ENCODE measurements at regions not wholly inside any gene's neighbourhood (a gene's known extent, or its start where the extent isn't known, plus 50 kb on each side); places are given as distances from the start of the nearest gene placed in this dataset.

- H3K4me3 ChIP-seq (replicated peaks; ENCODE audit: low read depth, low read length): no peak overlapping the region
- TF ChIP-seq, protein P1, sequence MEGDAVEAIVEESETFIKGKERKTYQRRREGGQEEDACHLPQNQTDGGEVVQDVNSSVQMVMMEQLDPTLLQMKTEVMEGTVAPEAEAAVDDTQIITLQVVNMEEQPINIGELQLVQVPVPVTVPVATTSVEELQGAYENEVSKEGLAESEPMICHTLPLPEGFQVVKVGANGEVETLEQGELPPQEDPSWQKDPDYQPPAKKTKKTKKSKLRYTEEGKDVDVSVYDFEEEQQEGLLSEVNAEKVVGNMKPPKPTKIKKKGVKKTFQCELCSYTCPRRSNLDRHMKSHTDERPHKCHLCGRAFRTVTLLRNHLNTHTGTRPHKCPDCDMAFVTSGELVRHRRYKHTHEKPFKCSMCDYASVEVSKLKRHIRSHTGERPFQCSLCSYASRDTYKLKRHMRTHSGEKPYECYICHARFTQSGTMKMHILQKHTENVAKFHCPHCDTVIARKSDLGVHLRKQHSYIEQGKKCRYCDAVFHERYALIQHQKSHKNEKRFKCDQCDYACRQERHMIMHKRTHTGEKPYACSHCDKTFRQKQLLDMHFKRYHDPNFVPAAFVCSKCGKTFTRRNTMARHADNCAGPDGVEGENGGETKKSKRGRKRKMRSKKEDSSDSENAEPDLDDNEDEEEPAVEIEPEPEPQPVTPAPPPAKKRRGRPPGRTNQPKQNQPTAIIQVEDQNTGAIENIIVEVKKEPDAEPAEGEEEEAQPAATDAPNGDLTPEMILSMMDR (IDR thresholded peaks at IDR 0.05; ENCODE audit: low read depth, low read length, missing control alignments): no peak
- DNase-seq (ENCODE audit: extremely low read depth, low read depth): no peak
Observed at GRCh38 chr3:81161100-81161499, 600.3 kb downstream of the GBE1 start.

DNA sequence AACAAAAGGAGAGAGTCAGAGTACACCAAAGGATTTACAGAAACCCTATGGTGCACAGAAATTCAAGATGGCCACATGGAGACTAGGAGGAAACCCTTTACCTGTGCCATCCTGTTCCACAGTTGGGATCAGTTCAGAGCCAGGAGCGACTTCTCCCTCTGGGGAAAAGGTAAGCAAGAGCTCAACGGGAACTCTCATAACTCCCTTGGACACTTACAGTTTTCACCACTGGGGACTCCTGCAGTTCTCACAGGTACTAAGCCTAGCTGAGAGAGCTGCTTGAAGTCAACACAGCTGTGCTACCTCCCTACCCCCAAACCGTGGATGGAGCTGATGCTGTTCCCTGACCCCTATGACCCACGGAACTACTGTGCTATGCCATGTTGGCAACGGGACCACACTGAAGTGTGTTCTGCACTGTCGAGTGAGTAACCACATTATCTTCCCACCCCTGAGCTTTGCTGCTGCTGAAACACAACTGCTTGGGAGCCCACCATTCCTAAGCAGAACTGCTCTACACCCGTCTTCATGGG lies 606.8 kb downstream of the GBE1 start:
- TF ChIP-seq, protein P1 (IDR thresholded peaks at IDR 0.05; ENCODE audit: low read depth, low read length, missing control alignments): no peak
- DNase-seq (ENCODE audit: extremely low read depth, low read depth): no peak
- H3K4me3 ChIP-seq (replicated peaks; ENCODE audit: low read depth, low read length): no peak overlapping the region

- no peak for DNase-seq (ENCODE audit: extremely low read depth, low read depth)
- H3K4me3 ChIP-seq (replicated peaks; ENCODE audit: low read depth, low read length): no peak overlapping the region
- TF ChIP-seq, protein P1 (IDR thresholded peaks at IDR 0.05; ENCODE audit: low read depth, low read length, missing control alignments): no peak
Observed at GRCh38 chr3:81152156-81152555, 609.3 kb downstream of the GBE1 start.

DNA sequence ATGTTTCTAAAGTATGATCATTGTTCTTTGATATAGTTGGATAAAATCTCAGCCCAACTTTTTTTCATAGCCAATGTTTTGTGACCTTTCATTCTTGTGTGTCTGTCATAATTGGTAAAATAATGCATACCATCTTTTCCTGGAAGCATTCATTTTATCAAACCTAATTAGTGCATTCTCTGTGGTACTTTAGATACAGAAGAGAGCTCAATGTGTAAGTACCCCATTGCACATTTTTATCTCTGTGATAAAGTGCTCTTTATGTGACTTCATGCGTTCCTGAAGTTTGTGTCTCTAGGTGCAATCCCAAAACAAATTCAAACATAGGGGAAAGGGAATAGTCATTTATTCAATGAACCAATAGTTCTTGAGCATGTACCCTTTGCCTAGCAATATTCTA lies 628.5 kb downstream of the GBE1 start:
- no peak overlapping the region for H3K4me3 ChIP-seq (replicated peaks; ENCODE audit: low read depth, low read length)
- no peak for DNase-seq (ENCODE audit: extremely low read depth, low read depth)
- TF ChIP-seq, protein P1 (IDR thresholded peaks at IDR 0.05; ENCODE audit: low read depth, low read length, missing control alignments): no peak

DNA sequence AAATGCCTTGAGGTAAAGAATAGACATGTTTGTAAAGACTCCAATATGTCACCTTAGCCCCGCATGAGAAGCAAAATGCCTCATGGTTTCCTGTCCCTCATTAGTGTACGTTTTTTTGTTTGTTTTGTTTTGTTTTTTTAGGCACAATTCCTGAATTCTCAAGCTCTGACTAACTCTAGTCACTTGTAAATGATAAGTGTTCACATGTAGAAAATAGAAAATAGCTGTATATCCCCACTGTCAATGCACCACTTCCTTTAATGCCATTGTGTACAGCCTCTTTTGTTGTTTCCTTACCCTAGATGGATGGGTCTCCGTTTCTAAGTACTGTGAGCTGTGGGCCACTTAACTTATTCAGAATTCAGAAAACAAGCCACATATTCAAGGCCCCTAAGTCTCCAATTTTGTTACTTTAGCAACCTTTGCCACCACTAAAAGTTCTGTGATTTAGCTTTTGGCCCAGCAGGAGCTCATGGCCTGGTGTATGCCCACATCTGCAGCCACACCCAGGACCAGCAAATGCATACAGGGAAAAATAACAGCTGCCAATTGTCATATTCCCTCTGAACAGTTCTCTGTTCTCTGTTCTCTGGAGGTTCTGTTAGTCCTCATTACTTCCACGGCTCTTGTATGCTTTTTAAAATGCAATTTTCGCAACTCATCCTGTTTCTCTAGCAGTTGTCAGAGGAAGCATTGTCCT lies 655.5 kb downstream of the GBE1 start:
- TF ChIP-seq, protein P1 (IDR thresholded peaks at IDR 0.05; ENCODE audit: low read depth, low read length, missing control alignments): no peak
- no peak overlapping the region for H3K4me3 ChIP-seq (replicated peaks; ENCODE audit: low read depth, low read length)
- DNase-seq (ENCODE audit: extremely low read depth, low read depth): no peak

DNA sequence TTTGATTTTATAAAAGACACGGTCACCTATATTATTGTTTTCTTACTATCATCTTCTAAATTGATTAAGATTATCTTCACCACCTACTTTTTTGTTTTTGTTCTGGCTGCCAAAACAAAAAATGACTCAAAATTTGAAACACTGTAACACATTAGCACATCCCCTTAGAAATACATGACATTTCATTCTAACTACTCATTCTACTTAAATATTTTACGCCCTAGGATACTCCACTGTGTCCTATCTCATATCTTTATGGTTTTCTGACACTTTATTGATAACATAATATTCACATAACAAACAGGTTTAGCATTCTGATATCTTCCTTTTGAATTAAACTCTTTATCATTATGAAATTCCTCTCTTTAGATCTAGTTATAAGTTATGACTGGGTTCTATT lies 656.2 kb downstream of the GBE1 start:
- H3K4me3 ChIP-seq (replicated peaks; ENCODE audit: low read depth, low read length): no peak overlapping the region
- TF ChIP-seq, protein P1 (IDR thresholded peaks at IDR 0.05; ENCODE audit: low read depth, low read length, missing control alignments): no peak
- DNase-seq (ENCODE audit: extremely low read depth, low read depth): no peak
